OCI-LY1 (cell line): ENCODE measurements at regions not wholly inside any gene's neighbourhood (a gene's known extent, or its start where the extent isn't known, plus 50 kb on each side); places are given as distances from the start of the nearest gene placed in this dataset.

Experiments
- CTCF ChIP-seq: fragments of 200-600 bp; sonication (generic), shearing (Covaris generic); IDR thresholded peaks from 2 replicates; pipeline ENCODE4 v1.5.1; 2017; ENCODE audit warnings: mild to moderate bottlenecking, antibody characterized with exemption, low read length, moderate library complexity, mixed read lengths
- EZH2 ChIP-seq: fragments of 200-600 bp; sonication (generic), shearing (Covaris generic); IDR thresholded peaks from 2 replicates; pipeline ENCODE4 v1.8.0; 2017; ENCODE audit warnings: borderline replicate concordance, mixed run types, mild to moderate bottlenecking, antibody characterized with exemption, low read length, moderate library complexity, mixed read lengths

- TF ChIP-seq CTCF (no peak), EZH2 (no peak)
Measured at GRCh38 chr1:222064388-222065211, 322.7 kb upstream of the DUSP10 start.
